ENCODE measurements at regions not wholly inside any gene's neighbourhood (a gene's known extent, or its start where the extent isn't known, plus 50 kb on each side); places are given as distances from the start of the nearest gene placed in this dataset.

- Histone ChIP-seq H3K4me1 (ENCODE audit: control insufficient read depth, insufficient read depth, low read length, poor library complexity, severe bottlenecking) (no peaks in the 10 kb centered on the region), H3K27ac (ENCODE audit: low read depth, low read length, severe bottlenecking) (no peak overlapping the region), H3K4me3 (ENCODE audit: extremely low read depth, insufficient read depth, low read length, poor library complexity, severe bottlenecking) (no peak overlapping the region), H3K9me3 (ENCODE audit: control insufficient read depth, low read length) (no peaks in the 10 kb centered on the region), H3K36me3 (ENCODE audit: control insufficient read depth, insufficient read depth, low read length) (no peaks in the 10 kb centered on the region)
- WGBS, 2 experiments (ENCODE audit: insufficient coverage in 2 of 2): 100% methylated on average over 1 of the region's 3 CpGs; no CpG with 5 or more reads in 1 of the 2 experiments
Observed at GRCh38 chr1:79380078-79380477, 373.5 kb upstream of the ADGRL4 start.

DNA sequence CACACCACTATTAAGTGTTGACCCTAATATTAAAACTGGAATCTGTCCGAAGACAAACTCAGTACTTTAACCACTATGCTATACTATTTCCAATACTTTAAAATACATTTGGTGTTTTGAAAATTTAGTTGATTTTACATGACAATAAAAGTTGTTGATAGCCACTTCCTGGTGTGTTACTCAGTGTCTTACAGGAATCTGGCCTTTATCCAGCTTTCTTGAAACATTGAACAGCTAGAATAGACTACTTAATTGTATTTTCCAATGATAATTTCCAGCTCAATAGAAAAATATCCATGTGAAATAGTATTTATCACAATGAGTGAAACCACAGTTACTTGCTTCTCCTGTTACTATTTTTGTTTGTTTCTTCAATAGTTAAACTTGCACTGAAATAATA, 369.6 kb upstream of the ADGRL4 start:
- Histone ChIP-seq H3K27ac (ENCODE audit: low read depth, low read length, severe bottlenecking) (no peak overlapping the region), H3K4me1 (ENCODE audit: control insufficient read depth, insufficient read depth, low read length, poor library complexity, severe bottlenecking) (no peaks in the 10 kb centered on the region), H3K4me3 (ENCODE audit: extremely low read depth, insufficient read depth, low read length, poor library complexity, severe bottlenecking) (no peak overlapping the region), H3K9me3 (ENCODE audit: control insufficient read depth, low read length) (no peaks in the 10 kb centered on the region), H3K36me3 (ENCODE audit: control insufficient read depth, insufficient read depth, low read length) (no peaks in the 10 kb centered on the region)
- no CpG with 5 or more reads among the region's 1 CpG for WGBS, 2 experiments (ENCODE audit: insufficient coverage in 2 of 2)

DNA sequence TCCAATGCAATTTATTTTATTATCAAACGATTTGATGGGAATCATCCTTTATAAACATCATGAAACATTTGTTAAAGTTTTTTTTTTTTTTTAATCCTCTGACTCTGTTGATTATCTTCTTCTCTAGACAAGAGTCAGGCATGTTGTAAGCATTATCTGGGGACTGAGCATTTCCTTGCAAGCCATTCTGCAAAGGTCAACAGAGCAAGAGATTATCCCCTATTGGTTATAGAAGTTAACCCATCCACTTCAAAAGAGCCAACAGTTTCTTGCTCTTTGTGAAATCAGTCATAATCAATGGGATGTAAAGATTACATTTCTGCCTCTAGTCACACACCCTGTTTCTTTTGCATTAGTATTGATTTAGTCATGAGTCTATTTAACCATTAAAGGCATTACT, 368.8 kb upstream of the ADGRL4 start:
- H3K9me3 ChIP-seq (ENCODE audit: control insufficient read depth, low read length): no peaks in the 10 kb centered on the region
- H3K27ac ChIP-seq (ENCODE audit: low read depth, low read length, severe bottlenecking): no peak overlapping the region
- no CpG with 5 or more reads among the region's 1 CpG for WGBS, 2 experiments (ENCODE audit: insufficient coverage in 2 of 2)
- no peaks in the 10 kb centered on the region for H3K4me1 ChIP-seq (ENCODE audit: control insufficient read depth, insufficient read depth, low read length, poor library complexity, severe bottlenecking)
- H3K4me3 ChIP-seq (ENCODE audit: extremely low read depth, insufficient read depth, low read length, poor library complexity, severe bottlenecking): no peak overlapping the region
- H3K36me3 ChIP-seq (ENCODE audit: control insufficient read depth, insufficient read depth, low read length): no peaks in the 10 kb centered on the region

- H3K4me3 ChIP-seq (ENCODE audit: extremely low read depth, insufficient read depth, low read length, poor library complexity, severe bottlenecking): no peak overlapping the region
- no peaks in the 10 kb centered on the region for H3K4me1 ChIP-seq (ENCODE audit: control insufficient read depth, insufficient read depth, low read length, poor library complexity, severe bottlenecking)
- no peaks in the 10 kb centered on the region for H3K36me3 ChIP-seq (ENCODE audit: control insufficient read depth, insufficient read depth, low read length)
- H3K27ac ChIP-seq (ENCODE audit: low read depth, low read length, severe bottlenecking): no peak overlapping the region
- H3K9me3 ChIP-seq (ENCODE audit: control insufficient read depth, low read length): no peaks in the 10 kb centered on the region
- 100% methylated on average over 1 of the region's 1 CpG; no CpG with 5 or more reads in 1 of the 2 experiments for WGBS, 2 experiments (ENCODE audit: insufficient coverage in 2 of 2)
Observed at GRCh38 chr1:79374397-79374796, 367.9 kb upstream of the ADGRL4 start.

GRCh38 chr1:79373481-79374125, 367.1 kb upstream of the ADGRL4 start:
- H3K4me3 ChIP-seq (ENCODE audit: extremely low read depth, insufficient read depth, low read length, poor library complexity, severe bottlenecking): no peak overlapping the region
- 88 to 100% methylated on average over 1 of the region's 2 CpGs for WGBS, 2 experiments (ENCODE audit: insufficient coverage in 2 of 2)
- no peaks in the 10 kb centered on the region for H3K36me3 ChIP-seq (ENCODE audit: control insufficient read depth, insufficient read depth, low read length)
- no peaks in the 10 kb centered on the region for H3K4me1 ChIP-seq (ENCODE audit: control insufficient read depth, insufficient read depth, low read length, poor library complexity, severe bottlenecking)
- no peaks in the 10 kb centered on the region for H3K9me3 ChIP-seq (ENCODE audit: control insufficient read depth, low read length)
- no peak overlapping the region for H3K27ac ChIP-seq (ENCODE audit: low read depth, low read length, severe bottlenecking)

DNA sequence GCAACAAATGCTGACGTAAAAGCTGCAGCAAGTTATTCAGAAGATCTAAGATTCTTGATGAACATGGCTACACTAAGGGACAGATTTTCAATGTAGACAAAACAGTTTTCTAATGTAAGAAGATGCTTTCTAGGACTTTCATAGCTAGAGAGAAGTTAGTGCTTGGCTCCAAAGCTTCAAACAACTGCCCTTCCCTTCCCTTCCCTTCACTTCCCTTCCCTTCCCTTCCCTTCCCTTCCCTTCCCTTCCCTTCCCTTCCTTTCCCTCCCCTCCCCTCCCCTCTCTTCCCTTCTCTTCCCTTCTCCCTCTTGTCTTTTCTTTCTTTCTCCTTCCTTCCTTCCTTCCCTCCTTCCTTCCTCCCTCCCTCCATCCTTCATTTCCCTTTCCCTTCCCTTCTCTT, 365.3 kb upstream of the ADGRL4 start:
- no peak overlapping the region for H3K4me3 ChIP-seq (ENCODE audit: extremely low read depth, insufficient read depth, low read length, poor library complexity, severe bottlenecking)
- 89 to 100% methylated on average over 1 of the region's 1 CpG for WGBS, 2 experiments (ENCODE audit: insufficient coverage in 2 of 2)

DNA sequence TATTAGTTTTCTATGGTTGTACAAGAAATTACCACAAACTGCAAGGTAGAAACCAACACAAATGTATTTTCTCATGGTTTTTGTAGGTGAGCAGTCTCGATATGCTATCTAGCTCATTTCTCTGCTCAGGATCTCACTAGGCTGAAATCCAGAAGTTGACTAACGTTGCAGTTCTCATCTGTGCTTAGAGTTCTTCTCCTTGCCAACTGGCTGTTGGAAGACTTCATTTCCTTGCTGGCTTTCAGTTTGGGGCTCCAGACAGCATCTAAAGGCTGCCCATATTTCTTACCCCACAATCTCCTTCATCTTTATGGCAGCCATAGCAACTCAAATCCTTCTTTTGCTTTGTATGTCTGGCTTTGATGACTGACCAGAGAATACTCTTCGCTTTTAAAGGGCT, 362.6 kb upstream of the ADGRL4 start:
- 77 to 94% methylated on average over 2 to 3 of the region's 3 CpGs for WGBS, 2 experiments (ENCODE audit: insufficient coverage in 2 of 2)

More for the DNA sequence above, 365.3 kb upstream of the ADGRL4 start:
- Histone ChIP-seq H3K9me3 (ENCODE audit: control insufficient read depth, low read length) (no peaks in the 10 kb centered on the region), H3K36me3 (ENCODE audit: control insufficient read depth, insufficient read depth, low read length) (no peaks in the 10 kb centered on the region), H3K4me1 (ENCODE audit: control insufficient read depth, insufficient read depth, low read length, poor library complexity, severe bottlenecking) (no peaks in the 10 kb centered on the region), H3K27ac (ENCODE audit: low read depth, low read length, severe bottlenecking) (no peak overlapping the region)

GRCh38 chr1:79364896-79365295, 358.4 kb upstream of the ADGRL4 start:
- Histone ChIP-seq H3K4me1 (ENCODE audit: control insufficient read depth, insufficient read depth, low read length, poor library complexity, severe bottlenecking) (no peaks in the 10 kb centered on the region), H3K9me3 (ENCODE audit: control insufficient read depth, low read length) (no peaks in the 10 kb centered on the region), H3K4me3 (ENCODE audit: extremely low read depth, insufficient read depth, low read length, poor library complexity, severe bottlenecking) (no peak overlapping the region), H3K36me3 (ENCODE audit: control insufficient read depth, insufficient read depth, low read length) (no peaks in the 10 kb centered on the region), H3K27ac (ENCODE audit: low read depth, low read length, severe bottlenecking) (no peak overlapping the region)
- 50 to 67% methylated on average over 1 of the region's 1 CpG for WGBS, 2 experiments (ENCODE audit: insufficient coverage in 2 of 2)

More for the DNA sequence above, 362.6 kb upstream of the ADGRL4 start:
- H3K9me3 ChIP-seq (ENCODE audit: control insufficient read depth, low read length): no peaks in the 10 kb centered on the region
- no peaks in the 10 kb centered on the region for H3K36me3 ChIP-seq (ENCODE audit: control insufficient read depth, insufficient read depth, low read length)
- no peak overlapping the region for H3K27ac ChIP-seq (ENCODE audit: low read depth, low read length, severe bottlenecking)
- no peaks in the 10 kb centered on the region for H3K4me1 ChIP-seq (ENCODE audit: control insufficient read depth, insufficient read depth, low read length, poor library complexity, severe bottlenecking)
- H3K4me3 ChIP-seq (ENCODE audit: extremely low read depth, insufficient read depth, low read length, poor library complexity, severe bottlenecking): no peak overlapping the region

DNA sequence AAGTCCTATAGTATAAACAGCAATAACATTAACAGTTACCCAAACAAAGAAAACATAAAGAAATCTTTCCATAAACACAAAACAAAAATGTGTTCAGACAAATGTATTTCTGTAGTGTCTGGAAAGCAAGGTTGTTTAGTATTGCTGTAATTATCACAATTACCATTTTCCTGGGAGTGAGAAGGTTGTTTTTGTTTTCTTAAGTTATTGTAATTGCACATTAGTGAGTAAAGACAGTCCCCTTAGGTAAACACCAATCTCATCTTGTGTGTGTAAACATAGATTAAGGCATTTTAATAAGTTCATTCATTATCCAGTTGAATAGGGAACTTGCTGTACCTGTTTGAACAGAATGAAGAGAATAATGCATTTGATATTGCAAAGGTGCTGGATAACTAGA, 356.9 kb upstream of the ADGRL4 start:
- Histone ChIP-seq H3K4me1 (ENCODE audit: control insufficient read depth, insufficient read depth, low read length, poor library complexity, severe bottlenecking) (no peaks in the 10 kb centered on the region), H3K9me3 (ENCODE audit: control insufficient read depth, low read length) (no peaks in the 10 kb centered on the region), H3K4me3 (ENCODE audit: extremely low read depth, insufficient read depth, low read length, poor library complexity, severe bottlenecking) (no peak overlapping the region), H3K36me3 (ENCODE audit: control insufficient read depth, insufficient read depth, low read length) (no peaks in the 10 kb centered on the region), H3K27ac (ENCODE audit: low read depth, low read length, severe bottlenecking) (no peak overlapping the region)

DNA sequence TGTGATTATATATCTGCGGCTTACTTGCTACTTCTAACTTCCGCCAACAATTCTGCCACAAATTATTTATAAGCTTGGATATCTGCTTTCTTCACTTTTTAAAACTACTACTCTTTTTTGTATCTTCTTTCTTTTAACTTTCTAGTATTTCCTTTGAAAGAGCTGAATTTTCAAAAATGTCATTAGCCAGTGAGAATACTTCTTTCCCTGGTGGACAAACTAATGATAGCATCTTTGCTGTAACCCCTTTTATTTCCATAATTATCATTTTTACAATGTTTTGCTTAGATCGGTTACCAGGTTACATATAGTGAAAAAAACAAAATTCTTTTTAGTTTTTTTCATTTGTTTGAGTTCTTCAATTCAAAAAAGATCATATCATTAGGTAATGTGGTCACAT, 355.9 kb upstream of the ADGRL4 start:
- no CpG with 5 or more reads among the region's 3 CpGs for WGBS, 2 experiments (ENCODE audit: insufficient coverage in 2 of 2)
- H3K4me3 ChIP-seq (ENCODE audit: extremely low read depth, insufficient read depth, low read length, poor library complexity, severe bottlenecking): no peak overlapping the region
- no peaks in the 10 kb centered on the region for H3K4me1 ChIP-seq (ENCODE audit: control insufficient read depth, insufficient read depth, low read length, poor library complexity, severe bottlenecking)
- no peaks in the 10 kb centered on the region for H3K9me3 ChIP-seq (ENCODE audit: control insufficient read depth, low read length)
- no peak overlapping the region for H3K27ac ChIP-seq (ENCODE audit: low read depth, low read length, severe bottlenecking)
- no peaks in the 10 kb centered on the region for H3K36me3 ChIP-seq (ENCODE audit: control insufficient read depth, insufficient read depth, low read length)

GRCh38 chr1:79355090-79355489, 348.6 kb upstream of the ADGRL4 start:
- H3K4me1 ChIP-seq (ENCODE audit: control insufficient read depth, insufficient read depth, low read length, poor library complexity, severe bottlenecking): no peaks in the 10 kb centered on the region
- H3K27ac ChIP-seq (ENCODE audit: low read depth, low read length, severe bottlenecking): no peak overlapping the region
- 93 to 100% methylated on average over 2 to 3 of the region's 4 CpGs for WGBS, 2 experiments (ENCODE audit: insufficient coverage in 2 of 2)
- no peak overlapping the region for H3K4me3 ChIP-seq (ENCODE audit: extremely low read depth, insufficient read depth, low read length, poor library complexity, severe bottlenecking)
- H3K36me3 ChIP-seq (ENCODE audit: control insufficient read depth, insufficient read depth, low read length): no peaks in the 10 kb centered on the region
- H3K9me3 ChIP-seq (ENCODE audit: control insufficient read depth, low read length): no peaks in the 10 kb centered on the region
